Activated CD4-positive, alpha-beta T cell treated with anti-CD3 and anti-CD28 coated beads, Interleukin-2, amount 10 ng/mL, durations not matched to agents 24 days and 14 days (primary cell): ENCODE measurements at regions not wholly inside any gene's neighbourhood (a gene's known extent, or its start where the extent isn't known, plus 50 kb on each side); places are given as distances from the start of the nearest gene placed in this dataset.

Experiments
- DNase-seq: peaks from one replicate; pipeline ENCODE4 v3.0.0; 2022
- H3K27ac Mint-ChIP-seq: one replicate; pipeline ENCODE4 v1.8.0; 2022; ENCODE audit warnings: mild to moderate bottlenecking, mixed read lengths
- H3K27me3 Mint-ChIP-seq: one replicate; pipeline ENCODE4 v1.8.0; 2022; ENCODE audit warnings: mixed read lengths
- H3K36me3 Mint-ChIP-seq: one replicate; pipeline ENCODE4 v1.8.0; 2022; ENCODE audit warnings: low read depth, mild to moderate bottlenecking, mixed read lengths
- H3K4me1 Mint-ChIP-seq: one replicate; pipeline ENCODE4 v1.8.0; 2021; ENCODE audit warnings: mixed read lengths
- H3K4me3 Mint-ChIP-seq: one replicate; pipeline ENCODE4 v1.8.0; 2022; ENCODE audit warnings: mild to moderate bottlenecking, moderate library complexity, mixed read lengths
- H3K9me3 Mint-ChIP-seq: one replicate; pipeline ENCODE4 v1.8.0; 2021; ENCODE audit warnings: mixed read lengths
- intact Hi-C: fragments of 100-400 bp; cut with micrococcal nuclease; formaldehyde crosslinking; loops from one replicate; pipeline ENCODE4 v1.15.1; 2023

GRCh38 chr13:109369353-109370052, 416.9 kb downstream of the IRS2 start:
- no peaks in the 10 kb centered on the region for H3K36me3 Mint-ChIP-seq
- H3K4me1 Mint-ChIP-seq: no peaks in the 10 kb centered on the region
- DNase-seq: no peak
- H3K27ac Mint-ChIP-seq: no peak overlapping the region
- H3K9me3 Mint-ChIP-seq: peaks cover 6% of the 10 kb centered on the region
- intact Hi-C loops: no loop called here
- no peaks in the 10 kb centered on the region for H3K27me3 Mint-ChIP-seq
- no peak overlapping the region for H3K4me3 Mint-ChIP-seq

DNA sequence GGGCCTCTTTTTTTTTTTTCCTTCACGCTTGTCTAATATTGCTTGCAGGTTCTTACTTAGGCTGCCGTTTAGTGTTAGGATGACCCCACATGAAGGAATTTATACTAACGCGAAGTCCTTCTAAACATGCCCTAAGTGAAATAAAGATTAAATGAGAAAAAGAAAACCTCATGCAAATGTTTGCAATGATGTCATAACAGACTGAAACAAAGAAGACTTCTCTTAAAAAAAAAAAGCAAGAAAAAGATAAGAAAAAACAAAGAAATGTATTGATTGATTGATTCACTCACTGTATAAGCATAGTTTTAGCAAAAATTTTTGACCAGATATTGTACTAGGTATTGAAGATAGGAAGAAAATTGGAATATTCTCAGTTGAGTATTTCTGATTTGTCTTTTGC, 418.2 kb downstream of the IRS2 start:
- Mint-ChIP-seq H3K4me1 (no peaks in the 10 kb centered on the region), H3K9me3 (peaks cover 6% of the 10 kb centered on the region), H3K36me3 (no peaks in the 10 kb centered on the region), H3K27me3 (no peaks in the 10 kb centered on the region), H3K4me3 (no peak overlapping the region), H3K27ac (no peak overlapping the region)
- DNase-seq: no peak
- intact Hi-C loops: no loop called here

DNA sequence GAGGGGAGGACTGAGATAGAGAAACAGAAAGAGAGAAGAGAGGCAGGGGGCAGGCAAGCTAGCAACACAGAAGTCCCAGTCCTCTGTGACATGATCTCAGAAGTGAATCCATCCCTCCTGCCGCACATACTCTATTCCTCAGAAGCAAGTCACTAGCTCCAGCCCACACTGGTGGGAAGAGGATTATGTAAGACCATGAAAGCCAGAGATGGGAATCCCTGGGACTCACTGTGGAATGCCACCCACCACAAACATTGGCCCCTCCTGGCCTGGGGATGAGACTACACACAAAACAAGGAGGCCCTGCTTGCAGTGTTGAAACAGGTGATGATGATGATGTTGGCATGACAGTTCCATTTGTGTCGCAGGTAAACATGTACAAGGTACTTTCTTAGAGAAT, 419.9 kb downstream of the IRS2 start:
- Mint-ChIP-seq H3K4me1 (no peaks in the 10 kb centered on the region), H3K9me3 (peaks cover 6% of the 10 kb centered on the region), H3K4me3 (no peak overlapping the region), H3K27ac (no peak overlapping the region), H3K27me3 (no peaks in the 10 kb centered on the region), H3K36me3 (no peaks in the 10 kb centered on the region)
- intact Hi-C loops: no loop called here
- no peak for DNase-seq

GRCh38 chr13:109363431-109363830, 423.0 kb downstream of the IRS2 start:
- Mint-ChIP-seq H3K36me3 (no peaks in the 10 kb centered on the region), H3K27ac (no peak overlapping the region), H3K9me3 (peaks cover 6% of the 10 kb centered on the region), H3K27me3 (no peaks in the 10 kb centered on the region), H3K4me1 (no peaks in the 10 kb centered on the region), H3K4me3 (no peak overlapping the region)
- no peak for DNase-seq
- intact Hi-C loops: no loop called here

DNA sequence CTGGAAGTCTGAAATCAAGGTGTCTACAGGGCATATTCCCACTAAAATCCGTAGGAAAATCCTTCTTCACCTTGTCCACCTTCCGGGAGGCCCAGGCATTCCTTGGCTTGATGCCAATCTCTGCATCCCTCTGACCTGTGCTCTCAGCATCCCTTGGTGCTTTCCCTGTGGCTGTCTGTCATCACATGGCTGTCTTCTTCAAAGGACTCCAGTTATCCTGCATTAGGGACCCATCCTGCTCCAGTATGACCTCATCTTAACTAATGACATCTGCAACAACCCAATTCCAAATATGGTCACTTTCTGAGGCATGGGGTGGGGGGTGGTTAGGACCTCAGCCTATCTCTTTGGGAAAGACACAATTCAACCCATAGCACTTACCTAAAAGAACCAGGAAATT, 423.8 kb downstream of the IRS2 start:
- H3K4me3 Mint-ChIP-seq: no peak overlapping the region
- no peaks in the 10 kb centered on the region for H3K36me3 Mint-ChIP-seq
- no peak for DNase-seq
- H3K27ac Mint-ChIP-seq: no peak overlapping the region
- H3K4me1 Mint-ChIP-seq: no peaks in the 10 kb centered on the region
- intact Hi-C loops: no loop called here
- no peaks in the 10 kb centered on the region for H3K27me3 Mint-ChIP-seq
- H3K9me3 Mint-ChIP-seq: peaks cover 6% of the 10 kb centered on the region

DNA sequence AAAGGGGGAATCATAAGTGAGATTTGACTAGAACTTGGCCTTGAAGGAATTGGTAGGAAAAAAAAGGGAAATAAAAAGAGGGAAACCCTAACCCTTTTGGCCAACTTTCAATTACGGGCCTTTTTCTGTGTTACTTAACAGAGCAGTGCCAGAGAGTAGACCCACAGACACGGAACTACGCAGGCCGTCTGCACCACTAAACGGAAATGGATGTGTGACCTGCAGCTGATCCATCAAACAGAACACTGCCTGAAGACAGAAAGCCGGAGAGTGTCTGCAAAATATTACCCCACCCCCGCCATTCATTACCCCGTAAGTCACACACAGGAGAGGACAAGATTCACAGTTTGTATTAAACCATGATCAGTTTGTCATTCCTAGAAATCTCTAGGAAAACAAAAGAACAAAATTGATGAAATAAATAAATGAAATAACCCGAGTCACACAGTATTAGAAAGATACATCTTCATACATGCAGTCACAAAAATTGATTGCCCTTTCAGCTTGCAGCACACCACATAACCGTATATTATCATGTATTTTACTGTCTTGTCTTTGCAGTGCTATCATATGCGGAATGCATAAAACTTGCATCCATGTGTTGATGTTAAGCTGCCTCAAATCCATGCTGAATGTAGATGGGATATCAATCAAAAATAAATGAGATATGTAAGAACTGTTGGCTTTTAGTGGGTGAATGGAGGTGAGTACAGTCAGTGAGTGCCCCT, 424.7 kb downstream of the IRS2 start:
- intact Hi-C loops: no loop called here

GRCh38 chr13:109357751-109358471, 428.5 kb downstream of the IRS2 start:
- H3K36me3 Mint-ChIP-seq: no peaks in the 10 kb centered on the region
- no peak for DNase-seq
- H3K4me3 Mint-ChIP-seq: no peak overlapping the region
- H3K27ac Mint-ChIP-seq: no peak overlapping the region
- intact Hi-C loops: no loop called here
- H3K4me1 Mint-ChIP-seq: no peaks in the 10 kb centered on the region
- H3K27me3 Mint-ChIP-seq: no peaks in the 10 kb centered on the region
- H3K9me3 Mint-ChIP-seq: no peaks in the 10 kb centered on the region

More for the DNA sequence above, 424.7 kb downstream of the IRS2 start:
- Mint-ChIP-seq H3K36me3 (no peaks in the 10 kb centered on the region), H3K4me3 (no peak overlapping the region), H3K9me3 (peaks cover 6% of the 10 kb centered on the region), H3K27me3 (no peaks in the 10 kb centered on the region), H3K4me1 (no peaks in the 10 kb centered on the region), H3K27ac (no peak overlapping the region)
- DNase-seq: no peak

DNA sequence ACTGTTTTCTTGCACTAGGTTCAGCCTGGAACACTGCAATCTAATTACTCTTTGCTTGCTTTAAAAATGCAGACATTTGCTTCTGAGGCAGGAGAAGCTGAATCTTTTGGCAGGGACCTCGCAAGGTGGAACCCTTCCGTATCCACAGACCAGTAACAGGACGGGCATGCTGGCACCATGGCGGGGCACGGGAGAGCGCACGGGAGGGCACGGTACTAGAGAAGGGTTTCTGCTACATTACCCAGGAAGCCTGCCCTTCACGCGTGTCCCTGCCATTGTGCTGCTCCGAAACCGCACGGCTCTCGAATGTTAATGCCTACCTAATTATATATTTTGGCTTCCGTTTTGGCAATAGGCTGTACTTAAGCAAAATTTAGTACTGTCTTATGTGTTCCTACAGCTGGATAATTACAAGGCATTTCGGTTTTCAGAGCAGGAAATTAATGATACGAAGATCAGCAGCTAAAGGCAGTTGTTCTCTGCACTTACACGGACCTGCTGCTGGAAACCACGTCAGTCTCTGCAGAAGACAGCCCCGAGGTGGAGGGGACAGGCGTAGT, 430.4 kb downstream of the IRS2 start:
- no peaks in the 10 kb centered on the region for H3K4me1 Mint-ChIP-seq
- DNase-seq: no peak
- H3K4me3 Mint-ChIP-seq: no peak overlapping the region
- H3K9me3 Mint-ChIP-seq: no peaks in the 10 kb centered on the region
- intact Hi-C loops: no loop called here
- no peak overlapping the region for H3K27ac Mint-ChIP-seq
- H3K36me3 Mint-ChIP-seq: no peaks in the 10 kb centered on the region
- no peaks in the 10 kb centered on the region for H3K27me3 Mint-ChIP-seq

GRCh38 chr13:109355166-109355565, 431.2 kb downstream of the IRS2 start:
- no peaks in the 10 kb centered on the region for H3K9me3 Mint-ChIP-seq
- H3K27ac Mint-ChIP-seq: no peak overlapping the region
- intact Hi-C loops: no loop called here
- no peak overlapping the region for H3K4me3 Mint-ChIP-seq
- no peak for DNase-seq
- no peaks in the 10 kb centered on the region for H3K36me3 Mint-ChIP-seq
- H3K4me1 Mint-ChIP-seq: no peaks in the 10 kb centered on the region
- H3K27me3 Mint-ChIP-seq: no peaks in the 10 kb centered on the region

DNA sequence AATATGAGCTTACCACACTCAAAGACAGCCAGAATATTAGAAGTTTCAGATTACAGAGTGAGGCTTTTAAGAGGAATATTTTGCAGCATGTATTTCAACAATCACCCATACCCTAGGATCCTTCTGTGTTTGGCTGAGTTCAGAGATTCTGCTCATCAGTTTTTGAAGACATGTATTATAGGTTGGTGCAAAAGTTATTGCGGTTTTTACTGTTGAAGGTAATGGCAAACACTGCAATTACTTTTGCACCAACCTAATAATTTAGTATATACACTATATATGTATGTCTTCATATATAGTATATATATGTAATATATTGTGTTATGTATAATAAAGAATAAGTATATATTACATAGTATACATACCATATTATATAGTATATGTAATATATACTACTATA, 435.1 kb downstream of the IRS2 start:
- Mint-ChIP-seq H3K9me3 (no peaks in the 10 kb centered on the region), H3K4me1 (no peaks in the 10 kb centered on the region), H3K27me3 (no peaks in the 10 kb centered on the region), H3K4me3 (no peak overlapping the region), H3K36me3 (no peaks in the 10 kb centered on the region), H3K27ac (no peak overlapping the region)
- DNase-seq: no peak
- intact Hi-C loops: no loop called here

DNA sequence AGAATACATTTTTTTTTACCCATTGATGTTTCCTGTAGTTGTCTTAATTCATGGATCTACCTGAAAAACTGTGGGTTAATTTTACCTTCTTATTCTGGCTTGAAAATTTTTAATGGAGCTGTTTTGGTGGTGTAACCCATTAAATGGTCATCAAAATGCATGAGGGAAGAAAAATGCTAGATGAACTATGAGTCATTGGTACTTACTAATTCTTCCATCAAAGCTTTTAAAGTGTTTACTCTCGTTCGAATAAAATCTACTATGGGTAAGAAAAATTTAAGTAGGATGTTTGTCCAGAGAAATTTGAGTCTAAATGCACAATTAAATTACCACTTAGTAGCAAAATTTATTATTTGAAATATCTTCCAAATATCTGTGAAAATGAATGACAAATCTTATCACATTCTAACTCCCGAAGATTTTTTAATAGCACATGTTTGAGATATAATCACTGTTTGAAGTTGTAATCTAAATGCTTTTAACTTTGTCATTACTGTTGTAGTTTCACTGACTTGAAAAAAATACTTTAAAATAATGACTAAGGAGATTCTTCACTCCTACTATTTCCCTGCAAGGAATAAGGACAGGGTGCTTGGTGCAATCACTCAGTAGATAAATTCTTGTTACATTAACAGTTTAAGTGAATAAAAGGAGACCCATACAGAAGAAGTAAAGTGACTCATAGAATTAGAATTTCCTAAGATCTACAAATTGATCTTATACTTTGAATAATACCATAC, 437.7 kb downstream of the IRS2 start:
- no peak overlapping the region for H3K27ac Mint-ChIP-seq
- no peak for DNase-seq
- no peaks in the 10 kb centered on the region for H3K9me3 Mint-ChIP-seq
- H3K4me1 Mint-ChIP-seq: no peaks in the 10 kb centered on the region
- H3K27me3 Mint-ChIP-seq: no peaks in the 10 kb centered on the region
- intact Hi-C loops: no loop called here
- H3K36me3 Mint-ChIP-seq: no peaks in the 10 kb centered on the region
- H3K4me3 Mint-ChIP-seq: no peak overlapping the region

- Mint-ChIP-seq H3K36me3 (no peaks in the 10 kb centered on the region), H3K27ac (no peak overlapping the region), H3K4me3 (no peak overlapping the region), H3K9me3 (no peaks in the 10 kb centered on the region), H3K27me3 (no peaks in the 10 kb centered on the region), H3K4me1 (no peaks in the 10 kb centered on the region)
- intact Hi-C loops: no loop called here
- no peak for DNase-seq
Observed at GRCh38 chr13:109346060-109346459, 440.3 kb downstream of the IRS2 start.

DNA sequence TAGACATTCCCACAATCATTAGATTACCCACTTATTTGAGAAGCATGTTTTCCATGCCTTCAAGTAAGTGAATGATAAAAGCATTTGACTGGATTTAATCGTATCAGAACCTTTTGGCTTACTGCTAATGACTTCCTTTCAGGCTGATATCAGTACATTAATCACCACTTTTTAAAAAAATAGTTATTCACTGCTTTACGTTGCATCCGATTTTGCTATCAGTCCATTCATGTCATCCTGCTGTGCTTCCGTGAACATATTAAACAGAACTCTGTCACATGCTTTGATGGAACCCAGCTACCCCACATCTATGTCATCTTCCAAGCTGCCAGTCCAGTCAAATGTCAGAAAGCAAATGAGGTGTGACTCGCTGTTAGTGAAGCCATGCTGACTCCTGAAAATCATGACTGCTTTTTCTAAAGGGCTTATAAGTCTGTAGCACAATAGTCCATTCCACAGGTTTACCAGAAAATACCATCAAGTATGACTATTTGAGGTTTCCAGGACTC, 440.9 kb downstream of the IRS2 start:
- intact Hi-C loops: no loop called here
- H3K27ac Mint-ChIP-seq: no peak overlapping the region
- no peaks in the 10 kb centered on the region for H3K36me3 Mint-ChIP-seq
- H3K9me3 Mint-ChIP-seq: no peaks in the 10 kb centered on the region
- no peaks in the 10 kb centered on the region for H3K4me1 Mint-ChIP-seq
- H3K27me3 Mint-ChIP-seq: no peaks in the 10 kb centered on the region
- H3K4me3 Mint-ChIP-seq: no peak overlapping the region
- DNase-seq: no peak
